Keratinocyte (primary cell): ENCODE measurements at regions not wholly inside any gene's neighbourhood (a gene's known extent, or its start where the extent isn't known, plus 50 kb on each side); places are given as distances from the start of the nearest gene placed in this dataset.

Source experiments
- DNase-seq: peaks from one replicate; pipeline ENCODE4 v3.0.0-alpha.2; 2011; ENCODE audit warnings: low read depth, missing footprints, low spot score
- FAIRE-seq: peaks from 2 replicates; lab custom pipeline; 2011; peaks lifted over from hg19 to GRCh38; lab: Jason Lieb, UNC
- H2AFZ ChIP-seq: 2 replicates; pipeline ENCODE4 v1.6.0; 2012; ENCODE audit warnings: low read length, control low read depth, inconsistent platforms; ENCODE audit not compliant: control insufficient read depth
- H3K27ac ChIP-seq: 2 replicates; pipeline ENCODE4 v1.5.1; 2011; ENCODE audit warnings: low read length; ENCODE audit not compliant: control insufficient read depth, insufficient read depth
- H3K27me3 ChIP-seq: 3 replicates; pipeline ENCODE4 v1.6.0; 2011; ENCODE audit warnings: low read length; ENCODE audit not compliant: control insufficient read depth, insufficient read depth; ENCODE audit errors: extremely low read depth
- H3K36me3 ChIP-seq, 2 experiments: 2 replicates in 1 of 2; 3 replicates in 1 of 2; pipeline ENCODE4 v1.5.1; 2011; ENCODE audit warnings: low read length in 2 of 2, mild to moderate bottlenecking in 1 of 2; ENCODE audit not compliant: control insufficient read depth in 2 of 2, insufficient read depth in 2 of 2; ENCODE audit errors: extremely low read depth in 1 of 2
- H3K4me1 ChIP-seq: 3 replicates; pipeline ENCODE4 v1.5.1; 2011; ENCODE audit warnings: low read length; ENCODE audit not compliant: control insufficient read depth, insufficient read depth; ENCODE audit errors: extremely low read depth
- H3K4me2 ChIP-seq: 3 replicates; pipeline ENCODE4 v1.6.0; 2011; ENCODE audit warnings: low read depth, low read length; ENCODE audit not compliant: control insufficient read depth, insufficient read depth; ENCODE audit errors: extremely low read depth
- H3K4me3 ChIP-seq, 3 experiments: fragments of 200-600 bp in 1 of 3; sonication (generic) in 1 of 3; 2 replicates in 2 of 3; 3 replicates in 1 of 3; pipeline ENCODE4 v1.5.1; 2011 to 2016; ENCODE audit warnings: low read length in 3 of 3, mild to moderate bottlenecking in 3 of 3, control low read depth in 2 of 3, inconsistent platforms in 1 of 3, low read depth in 1 of 3, mixed read lengths in 1 of 3, mixed run types in 1 of 3, moderate library complexity in 1 of 3; ENCODE audit not compliant: control insufficient read depth in 2 of 3, insufficient read depth in 2 of 3; ENCODE audit errors: extremely low read depth in 1 of 3
- H3K79me2 ChIP-seq: 2 replicates; pipeline ENCODE4 v1.6.0; 2012; ENCODE audit warnings: low read length; ENCODE audit not compliant: control insufficient read depth, insufficient read depth
- H3K9ac ChIP-seq: 3 replicates; pipeline ENCODE4 v1.6.0; 2011; ENCODE audit warnings: low read length; ENCODE audit not compliant: control insufficient read depth, insufficient read depth; ENCODE audit errors: extremely low read depth
- H3K9me1 ChIP-seq: 3 replicates; pipeline ENCODE4 v1.6.0; 2011; ENCODE audit warnings: low read length; ENCODE audit not compliant: control insufficient read depth, insufficient read depth; ENCODE audit errors: extremely low read depth
- H3K9me3 ChIP-seq: 2 replicates; pipeline ENCODE4 v1.5.1; 2012; ENCODE audit warnings: low read depth, low read length; ENCODE audit not compliant: control insufficient read depth
- H4K20me1 ChIP-seq: 3 replicates; pipeline ENCODE4 v1.6.0; 2011; ENCODE audit warnings: low read length; ENCODE audit not compliant: control insufficient read depth, insufficient read depth; ENCODE audit errors: extremely low read depth
- EZH2 ChIP-seq: IDR thresholded peaks from one replicate; pipeline ENCODE4 v1.6.1; 2012; ENCODE audit warnings: inconsistent platforms, mild to moderate bottlenecking, low read length, moderate library complexity
- dilution Hi-C: fragments of 300-500 bp; cut with MboI; formaldehyde crosslinking; loops from one replicate; pipeline ENCODE4 v1.7.0; 2020; ENCODE audit warnings: low sequenced_read_pairs; ENCODE audit not compliant: extremely low pct_ligation_motif_present
- TF ChIP-seq, protein P1 (sequence below), 3 experiments: IDR thresholded peaks in 1 of 3; conservative IDR thresholded peaks in 1 of 3; optimal IDR thresholded peaks in 1 of 3; 2 replicates in 2 of 3; 3 replicates in 1 of 3; pipeline versions ENCODE3 to v1.5.1; 2011; ENCODE audit warnings: low read length in 3 of 3, mild to moderate bottlenecking in 3 of 3, moderate library complexity in 2 of 3, control low read depth in 1 of 3, inconsistent platforms in 1 of 3; ENCODE audit not compliant: insufficient read depth in 2 of 3; ENCODE audit errors: extremely low read depth in 1 of 3

DNA sequence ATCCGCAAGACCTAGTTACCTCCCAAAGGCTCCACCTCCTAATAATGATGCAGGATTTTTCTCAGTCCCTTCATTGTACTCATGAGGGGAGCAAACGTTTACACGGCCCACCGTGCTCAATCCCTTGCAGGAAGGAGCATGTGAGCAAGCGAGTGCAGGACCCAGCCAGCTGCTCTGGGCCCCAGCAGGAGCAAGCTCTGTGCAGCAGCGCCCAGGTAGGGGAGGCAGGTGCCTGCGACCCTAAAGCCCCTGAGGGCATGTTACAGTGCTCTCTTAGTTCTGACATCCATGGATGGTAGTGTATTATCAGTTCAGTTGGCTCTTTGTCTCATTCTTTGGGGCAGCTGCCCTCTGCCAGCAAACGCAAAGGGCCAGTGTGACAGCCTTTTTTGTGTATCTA, 143.4 kb downstream of the TBXT start:
- FAIRE-seq: no peak
- no peaks in the 10 kb centered on the region for H4K20me1 ChIP-seq
- H3K4me1 ChIP-seq: no peaks in the 10 kb centered on the region
- no peaks in the 10 kb centered on the region for H3K36me3 ChIP-seq
- no peaks in the 10 kb centered on the region for H3K9me1 ChIP-seq
- no peak for DNase-seq
- H3K4me3 ChIP-seq: no peak overlapping the region
- H3K9me3 ChIP-seq: peaks cover 2% of the 10 kb centered on the region
- no peak for TF ChIP-seq EZH2
- TF ChIP-seq, protein P1, sequence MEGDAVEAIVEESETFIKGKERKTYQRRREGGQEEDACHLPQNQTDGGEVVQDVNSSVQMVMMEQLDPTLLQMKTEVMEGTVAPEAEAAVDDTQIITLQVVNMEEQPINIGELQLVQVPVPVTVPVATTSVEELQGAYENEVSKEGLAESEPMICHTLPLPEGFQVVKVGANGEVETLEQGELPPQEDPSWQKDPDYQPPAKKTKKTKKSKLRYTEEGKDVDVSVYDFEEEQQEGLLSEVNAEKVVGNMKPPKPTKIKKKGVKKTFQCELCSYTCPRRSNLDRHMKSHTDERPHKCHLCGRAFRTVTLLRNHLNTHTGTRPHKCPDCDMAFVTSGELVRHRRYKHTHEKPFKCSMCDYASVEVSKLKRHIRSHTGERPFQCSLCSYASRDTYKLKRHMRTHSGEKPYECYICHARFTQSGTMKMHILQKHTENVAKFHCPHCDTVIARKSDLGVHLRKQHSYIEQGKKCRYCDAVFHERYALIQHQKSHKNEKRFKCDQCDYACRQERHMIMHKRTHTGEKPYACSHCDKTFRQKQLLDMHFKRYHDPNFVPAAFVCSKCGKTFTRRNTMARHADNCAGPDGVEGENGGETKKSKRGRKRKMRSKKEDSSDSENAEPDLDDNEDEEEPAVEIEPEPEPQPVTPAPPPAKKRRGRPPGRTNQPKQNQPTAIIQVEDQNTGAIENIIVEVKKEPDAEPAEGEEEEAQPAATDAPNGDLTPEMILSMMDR (optimal IDR thresholded peaks at IDR 0.05 in 1 of 3, IDR thresholded peaks at IDR 0.05 in 1 of 3, conservative IDR thresholded peaks at IDR 0.05 in 1 of 3; ENCODE audit: extremely low read depth in 1 of 3, insufficient read depth in 2 of 3, low read length in 3 of 3): no peak
- H2AFZ ChIP-seq: no peak overlapping the region
- no peak overlapping the region for H3K9ac ChIP-seq
- no peak overlapping the region for H3K4me2 ChIP-seq
- H3K79me2 ChIP-seq: no peaks in the 10 kb centered on the region
- dilution Hi-C loops: no loop called here
- no peaks in the 10 kb centered on the region for H3K27me3 ChIP-seq
- no peak overlapping the region for H3K27ac ChIP-seq

DNA sequence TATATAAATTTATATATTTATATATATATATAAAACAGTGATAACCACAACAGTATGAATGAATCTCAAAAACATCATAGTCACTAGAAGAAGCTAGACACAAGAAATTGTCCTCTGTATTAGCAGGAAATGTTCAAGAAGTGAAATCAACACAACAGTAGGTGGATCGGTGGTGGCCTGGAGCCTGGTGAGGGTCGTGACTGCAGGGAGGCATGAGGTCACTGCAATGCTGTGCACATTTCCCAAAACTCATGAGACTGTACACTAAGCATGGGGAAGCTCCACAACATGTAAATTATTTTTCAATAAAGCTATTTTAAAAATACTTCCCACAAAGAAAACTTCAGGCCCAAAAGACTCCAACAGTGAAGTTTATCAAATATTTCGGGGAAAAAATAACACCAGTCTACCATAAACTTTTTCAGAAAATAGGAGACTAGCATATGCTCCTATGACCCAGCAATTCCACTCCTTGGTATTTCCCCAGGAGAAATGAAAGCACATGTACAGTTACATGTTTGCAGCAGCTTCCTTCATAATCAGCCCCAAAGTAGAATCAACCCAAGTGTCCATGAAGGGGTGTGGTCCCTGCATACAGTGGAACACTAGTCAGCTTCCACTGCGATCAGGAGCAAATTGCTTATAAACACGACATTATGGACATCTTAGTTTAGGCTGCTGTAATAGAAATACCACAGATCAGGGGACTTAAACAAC, 144.2 kb downstream of the TBXT start:
- TF ChIP-seq, protein P1 (optimal IDR thresholded peaks at IDR 0.05 in 1 of 3, IDR thresholded peaks at IDR 0.05 in 1 of 3, conservative IDR thresholded peaks at IDR 0.05 in 1 of 3; ENCODE audit: extremely low read depth in 1 of 3, insufficient read depth in 2 of 3, low read length in 3 of 3): no peak
- no peak for TF ChIP-seq EZH2
- Histone ChIP-seq H3K36me3 (no peaks in the 10 kb centered on the region), H3K27ac (no peak overlapping the region), H3K4me2 (no peak overlapping the region), H3K9me1 (no peaks in the 10 kb centered on the region), H3K9me3 (peaks cover 2% of the 10 kb centered on the region), H3K27me3 (no peaks in the 10 kb centered on the region), H3K4me1 (no peaks in the 10 kb centered on the region), H3K4me3 (no peak overlapping the region), H4K20me1 (no peaks in the 10 kb centered on the region), H3K79me2 (no peaks in the 10 kb centered on the region), H3K9ac (no peak overlapping the region), H2AFZ (no peak overlapping the region)
- dilution Hi-C loops: no loop called here
- FAIRE-seq: no peak
- no peak for DNase-seq
